GM12878 (cell line): ENCODE measurements at regions not wholly inside any gene's neighbourhood (a gene's known extent, or its start where the extent isn't known, plus 50 kb on each side); places are given as distances from the start of the nearest gene placed in this dataset.

Experiments used
- ATAC-seq: fragments of 200-7000 bp; cut with Tn5 transposase; 3 replicates; pipeline ENCODE4 v1.9.1; 2020; ENCODE audit warnings: mild to moderate bottlenecking, moderate library complexity
- BruUV-seq: library from RNA; stranded (reverse); fragments of 400-500 nt; replicated peaks from 2 replicates; lab custom pipeline; 2021; lab: Mats Ljungman, UMichigan
- CTCF ChIA-PET: fragments of 300-600 bp; sonication (Branson Sonifier 250); formaldehyde crosslinking; extraction: SDS; loops from one replicate; lab custom pipeline; 2021; ENCODE audit warnings: inconsistent platforms; lab: Yijun Ruan, JAX
- POLR2A ChIA-PET: fragments of 350-600 bp; formaldehyde crosslinking; extraction: SDS; loops from one replicate; lab custom pipeline; 2021; ENCODE audit warnings: inconsistent platforms; lab: Charles Lee
- RAD21 ChIA-PET: fragments of 300-600 bp; sonication (Branson Sonifier 250); formaldehyde crosslinking; loops from one replicate; lab custom pipeline; 2023; ENCODE audit warnings: antibody characterized with exemption; ENCODE audit not compliant: unreplicated experiment; lab: Charles Lee
- SMC1A ChIA-PET: fragments of 300-600 bp; sonication (Branson Sonifier 250); formaldehyde crosslinking; loops from one replicate; lab custom pipeline; 2023; ENCODE audit not compliant: unreplicated experiment, uncharacterized antibody; lab: Charles Lee
- DNase-seq: peaks from one replicate; pipeline ENCODE4 v3.0.0-alpha.2; 2011; ENCODE audit warnings: low read depth, low spot score
- FAIRE-seq: peaks from 3 replicates; lab custom pipeline; 2011; peaks lifted over from hg19 to GRCh38; lab: Jason Lieb, UNC
- H2AFZ ChIP-seq: 2 replicates; pipeline ENCODE4 v1.6.0; 2011; ENCODE audit warnings: low read depth, low read length, control low read depth; ENCODE audit not compliant: control insufficient read depth
- H3K27ac ChIP-seq: 2 replicates; pipeline ENCODE4 v1.5.1; 2011; ENCODE audit warnings: control low read depth; ENCODE audit not compliant: control insufficient read depth, insufficient read depth
- H3K27me3 ChIP-seq, 2 experiments: replicated peaks in 1 of 2; 2 replicates each; pipeline versions ENCODE4 v1.6.0 to v1.6.1; 2011; ENCODE audit warnings: low read length in 1 of 2; ENCODE audit not compliant: control insufficient read depth in 2 of 2, insufficient read depth in 2 of 2
- H3K36me3 ChIP-seq, 2 experiments: 2 replicates each; pipeline ENCODE4 v1.5.1; 2011; ENCODE audit warnings: low read length in 1 of 2; ENCODE audit not compliant: control insufficient read depth in 2 of 2, insufficient read depth in 2 of 2
- H3K4me1 ChIP-seq: 2 replicates; pipeline ENCODE4 v1.6.1; 2011; ENCODE audit warnings: mild to moderate bottlenecking, low read length, moderate library complexity, mixed read lengths; ENCODE audit not compliant: control insufficient read depth, insufficient read depth
- H3K4me2 ChIP-seq: 2 replicates; pipeline ENCODE4 v1.6.0; 2011; ENCODE audit warnings: control low read depth; ENCODE audit not compliant: control insufficient read depth, insufficient read depth
- H3K4me3 ChIP-seq: fragments of 200-600 bp; sonication (generic); 2 replicates; pipeline ENCODE4 v1.5.1; 2016
- H3K79me2 ChIP-seq: 2 replicates; pipeline ENCODE4 v1.6.0; 2011; ENCODE audit warnings: low read length; ENCODE audit not compliant: control insufficient read depth, insufficient read depth
- H3K9ac ChIP-seq: 2 replicates; pipeline ENCODE4 v1.8.0; 2011; ENCODE audit warnings: low read length, control low read depth, mixed read lengths; ENCODE audit not compliant: control insufficient read depth, insufficient read depth
- H3K9me3 ChIP-seq: replicated peaks from 3 replicates; pipeline ENCODE4 v1.5.1; 2011; ENCODE audit warnings: mild to moderate bottlenecking, low read length; ENCODE audit not compliant: control insufficient read depth, insufficient read depth
- H4K20me1 ChIP-seq: 2 replicates; pipeline ENCODE4 v1.6.0; 2011; ENCODE audit not compliant: control insufficient read depth, insufficient read depth
- CUX1 ChIP-seq: IDR thresholded peaks from 2 replicates; pipeline ENCODE4 v1.6.1; 2012; ENCODE audit warnings: improper control_type of control experiment, low read depth, low read length; ENCODE audit not compliant: insufficient replicate concordance
- EGR1 ChIP-seq, 2 experiments: IDR thresholded peaks; 1 replicate in 1 of 2; 2 replicates in 1 of 2; pipeline ENCODE4 v1.6.1; 2011 to 2012; ENCODE audit warnings: low read depth in 2 of 2, low read length in 2 of 2, borderline replicate concordance in 1 of 2, mild to moderate bottlenecking in 1 of 2, moderate library complexity in 1 of 2
- EP300 ChIP-seq, 2 experiments: fragments of 150-350 bp in 1 of 2; IDR thresholded peaks; 2 replicates each; pipeline ENCODE4 v1.6.1; 2011 to 2012; ENCODE audit warnings: low read depth in 2 of 2, low read length in 2 of 2, borderline replicate concordance in 1 of 2, improper control_type of control experiment in 1 of 2, inconsistent platforms in 1 of 2; ENCODE audit not compliant: control insufficient read depth in 1 of 2
- FOXM1 ChIP-seq: IDR thresholded peaks from 2 replicates; pipeline ENCODE4 v1.6.1; 2012; ENCODE audit warnings: low read depth, mild to moderate bottlenecking, inconsistent platforms, low read length, moderate library complexity
- IRF4 ChIP-seq: IDR thresholded peaks from 2 replicates; pipeline ENCODE4 v1.6.1; 2011; ENCODE audit warnings: low read depth, low read length
- RAD21 ChIP-seq: IDR thresholded peaks from 2 replicates; pipeline ENCODE4 v1.6.1; 2011; ENCODE audit warnings: mild to moderate bottlenecking, low read depth, low read length, moderate library complexity; ENCODE audit not compliant: insufficient read depth
- RB1 ChIP-seq: fragments of 450-650 bp; formaldehyde crosslinking; IDR thresholded peaks from 2 replicates; pipeline ENCODE4 v1.6.1; 2017; ENCODE audit warnings: mild to moderate bottlenecking, borderline replicate concordance
- SREBF2 ChIP-seq: IDR thresholded peaks from 2 replicates; pipeline ENCODE4 v1.6.1; 2012; ENCODE audit warnings: mild to moderate bottlenecking, low read length
- TCF12 ChIP-seq: IDR thresholded peaks from 2 replicates; pipeline ENCODE4 v1.6.1; 2011; ENCODE audit warnings: low read depth, mild to moderate bottlenecking, low read length
- WGBS: methylation state at CpG from one replicate; pipeline ENCODE4 v1.1.6; 2016; ENCODE audit warnings: low lambda C conversion rate; ENCODE audit not compliant: insufficient replicate concordance, insufficient coverage; ENCODE audit errors: missing lambda C conversion rate; 5-methylcytosine and 5-hydroxymethylcytosine counted together
- in situ Hi-C: fragments of 300-500 bp; cut with MboI; formaldehyde crosslinking; loops from 9 replicates; pipeline ENCODE4 v1.14.3; 2018; ENCODE audit warnings: mixed read lengths
- intact Hi-C: fragments of 100-400 bp; cut with micrococcal nuclease; formaldehyde crosslinking; loops from one replicate; pipeline ENCODE4 v1.14.2; 2022; ENCODE audit not compliant: unreplicated experiment
- TF ChIP-seq, protein P1 (sequence below): fragments of 450-650 bp; IDR thresholded peaks from 2 replicates; pipeline ENCODE4 v1.6.1; 2018; ENCODE audit warnings: mild to moderate bottlenecking, low read depth, moderate library complexity; ENCODE audit not compliant: partially characterized antibody

DNA sequence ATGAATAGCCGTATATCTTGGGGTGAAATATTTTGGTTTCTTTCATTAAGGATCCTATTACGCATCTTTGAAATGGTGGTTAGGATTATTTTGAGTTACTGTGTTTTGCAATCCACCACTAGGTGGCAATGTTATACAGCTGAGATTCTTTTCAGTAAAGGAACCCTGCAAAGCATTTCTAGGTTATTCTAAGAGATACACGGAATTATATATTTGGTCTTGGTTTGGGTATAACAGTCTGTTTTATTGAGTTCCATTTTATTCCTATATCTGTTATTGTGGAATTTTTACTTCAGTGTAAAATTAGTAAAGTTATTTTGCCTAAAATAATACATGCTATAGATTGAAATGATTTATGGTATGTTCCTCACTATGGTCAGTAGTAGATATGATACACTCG lies 62.9 kb upstream of the CPHXL start (continued):
- TF ChIP-seq IRF4 = no peak
- no peak for TF ChIP-seq EP300 (IDR thresholded peaks at IDR 0.05; ENCODE audit: borderline replicate concordance in 1 of 2, control insufficient read depth in 1 of 2, low read depth in 2 of 2, low read length in 2 of 2)
- TF ChIP-seq, protein P1, sequence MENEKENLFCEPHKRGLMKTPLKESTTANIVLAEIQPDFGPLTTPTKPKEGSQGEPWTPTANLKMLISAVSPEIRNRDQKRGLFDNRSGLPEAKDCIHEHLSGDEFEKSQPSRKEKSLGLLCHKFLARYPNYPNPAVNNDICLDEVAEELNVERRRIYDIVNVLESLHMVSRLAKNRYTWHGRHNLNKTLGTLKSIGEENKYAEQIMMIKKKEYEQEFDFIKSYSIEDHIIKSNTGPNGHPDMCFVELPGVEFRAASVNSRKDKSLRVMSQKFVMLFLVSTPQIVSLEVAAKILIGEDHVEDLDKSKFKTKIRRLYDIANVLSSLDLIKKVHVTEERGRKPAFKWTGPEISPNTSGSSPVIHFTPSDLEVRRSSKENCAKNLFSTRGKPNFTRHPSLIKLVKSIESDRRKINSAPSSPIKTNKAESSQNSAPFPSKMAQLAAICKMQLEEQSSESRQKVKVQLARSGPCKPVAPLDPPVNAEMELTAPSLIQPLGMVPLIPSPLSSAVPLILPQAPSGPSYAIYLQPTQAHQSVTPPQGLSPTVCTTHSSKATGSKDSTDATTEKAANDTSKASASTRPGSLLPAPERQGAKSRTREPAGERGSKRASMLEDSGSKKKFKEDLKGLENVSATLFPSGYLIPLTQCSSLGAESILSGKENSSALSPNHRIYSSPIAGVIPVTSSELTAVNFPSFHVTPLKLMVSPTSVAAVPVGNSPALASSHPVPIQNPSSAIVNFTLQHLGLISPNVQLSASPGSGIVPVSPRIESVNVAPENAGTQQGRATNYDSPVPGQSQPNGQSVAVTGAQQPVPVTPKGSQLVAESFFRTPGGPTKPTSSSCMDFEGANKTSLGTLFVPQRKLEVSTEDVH = no peak
- TF ChIP-seq EGR1 (IDR thresholded peaks at IDR 0.05; ENCODE audit: borderline replicate concordance in 1 of 2, low read depth in 2 of 2, low read length in 2 of 2) = no peak
- no peak for TF ChIP-seq TCF12
- no peak for TF ChIP-seq FOXM1
- no peak for TF ChIP-seq SREBF2
- TF ChIP-seq RAD21 = peak; percentile 90

GRCh38 chr16:75792771-75793492 lies 66.6 kb upstream of the CPHXL start:
- SMC1A ChIA-PET = interaction anchor here (0.9 kb wide), 1 partner anchor 15 kb away, joined by 4 read pairs; no protein-coding TSS in a partner anchor
- no peak overlapping the region for H2AFZ ChIP-seq
- no TSS peak for BruUV-seq
- intact Hi-C loops (no loop called here), in situ Hi-C loops (no loop called here)
- no peak overlapping the region for H3K27ac ChIP-seq
- H3K4me2 ChIP-seq = no peak overlapping the region
- DNase-seq = no peak
- ATAC-seq = no peak
- CTCF ChIA-PET = no interaction called here
- H3K27me3 ChIP-seq = no peaks in the 10 kb centered on the region
- no peaks in the 10 kb centered on the region for H3K36me3 ChIP-seq
- no peak overlapping the region for H3K4me3 ChIP-seq
- no peaks in the 10 kb centered on the region for H3K4me1 ChIP-seq
- FAIRE-seq = no peak
- 67% methylated on average over 7 of the region's 7 CpGs for WGBS
- H3K79me2 ChIP-seq = no peaks in the 10 kb centered on the region
- H4K20me1 ChIP-seq = no peaks in the 10 kb centered on the region
- no peaks in the 10 kb centered on the region for H3K9me3 ChIP-seq
- RAD21 ChIA-PET = interaction anchor here (0.7 kb wide), 1 partner anchor 1378 kb away, joined by 4 read pairs; no protein-coding TSS in a partner anchor
- POLR2A ChIA-PET = no interaction called here
- H3K9ac ChIP-seq = no peak overlapping the region
- TF ChIP-seq CUX1 (no peak), RB1 (no peak)
